Gastroesophageal sphincter (tissue), 4 donors: ENCODE measurements at regions not wholly inside any gene's neighbourhood (a gene's known extent, or its start where the extent isn't known, plus 50 kb on each side); places are given as distances from the start of the nearest gene placed in this dataset.

Experiments used
- ATAC-seq: fragments of 150-250 bp; one replicate; pipeline ENCODE4 v1.9.1; 2016; ENCODE audit warnings: mild to moderate bottlenecking, moderate library complexity
- H3K27ac ChIP-seq, 4 donors: fragments of 200-600 bp; sonication (generic) in 3 of 4; 1 replicate in 3 of 4; 2 replicates in 1 of 4; pipeline ENCODE4 v1.5.1; 2016 to 2019
- H3K27me3 ChIP-seq: fragments of 200-600 bp; sonication (generic); one replicate; pipeline ENCODE4 v1.5.1; 2019
- H3K36me3 ChIP-seq, 2 donors: fragments of 200-600 bp; sonication (generic); one replicate each; pipeline ENCODE4 v1.5.1; 2019; ENCODE audit warnings: control low read depth in 1 of 2
- H3K4me1 ChIP-seq, 3 donors: fragments of 200-600 bp; sonication (generic); 1 replicate in 2 of 3; 2 replicates in 1 of 3; pipeline ENCODE4 v1.5.1; 2016 to 2019; ENCODE audit warnings: control low read depth in 2 of 3
- H3K4me3 ChIP-seq, 2 donors: fragments of 200-600 bp; sonication (generic); one replicate each; pipeline ENCODE4 v1.5.1; 2019; ENCODE audit warnings: mild to moderate bottlenecking in 1 of 2, moderate library complexity in 1 of 2
- H3K9me3 ChIP-seq, 3 donors: fragments of 200-600 bp; sonication (generic); one replicate each; pipeline ENCODE4 v1.5.1; 2017 to 2019; ENCODE audit warnings: control low read depth in 2 of 3
- CTCF ChIP-seq, 4 experiments: fragments of 200-600 bp in 2 of 4; fragments of 450-650 bp in 2 of 4; sonication (generic) in 1 of 4; IDR thresholded peaks; one replicate each; pipeline ENCODE4 v1.5.1; 2017 to 2019; ENCODE audit warnings: antibody characterized with exemption in 4 of 4, mild to moderate bottlenecking in 2 of 4, moderate library complexity in 2 of 4
- EP300 ChIP-seq: sonication (generic); formaldehyde crosslinking; IDR thresholded peaks from one replicate; pipeline ENCODE4 v1.6.1; 2017; ENCODE audit warnings: antibody characterized with exemption, mild to moderate bottlenecking
- POLR2A ChIP-seq, 2 donors: fragments of 450-650 bp; IDR thresholded peaks; one replicate each; pipeline ENCODE4 v1.6.1; 2017; ENCODE audit warnings: antibody characterized with exemption in 2 of 2, mild to moderate bottlenecking in 2 of 2, moderate library complexity in 1 of 2
- POLR2AphosphoS5 ChIP-seq: sonication (generic); formaldehyde crosslinking; IDR thresholded peaks from one replicate; pipeline ENCODE4 v1.6.1; 2017; ENCODE audit warnings: antibody characterized with exemption
- WGBS, 2 donors: methylation state at CpG; one replicate each; pipeline ENCODE4 v1.1.5; 2018; ENCODE audit warnings: low coverage in 1 of 2; 5-methylcytosine and 5-hydroxymethylcytosine counted together

GRCh38 chr4:30973993-30974392, 253.8 kb downstream of the PCDH7 start:
- TF ChIP-seq POLR2AphosphoS5 (no peak), CTCF (IDR thresholded peaks at IDR 0.05) (no peak), EP300 (no peak), POLR2A (IDR thresholded peaks at IDR 0.05) (no peak)
- H3K27me3 ChIP-seq = no peaks in the 10 kb centered on the region
- no peak for ATAC-seq
- no peak overlapping the region for H3K4me3 ChIP-seq
- H3K4me1 ChIP-seq = peaks cover 0 to 19% (median 0%) of the 10 kb centered on the region in 3 donors
- no peaks in the 10 kb centered on the region for H3K9me3 ChIP-seq
- no peak overlapping the region for H3K27ac ChIP-seq
- H3K36me3 ChIP-seq = no peaks in the 10 kb centered on the region

GRCh38 chr4:30979402-30979801, 259.2 kb downstream of the PCDH7 start:
- no peak overlapping the region for H3K27ac ChIP-seq
- no peaks in the 10 kb centered on the region for H3K36me3 ChIP-seq
- WGBS, 2 donors = 81 to 91% methylated on average over 2 of the region's 2 CpGs
- H3K4me1 ChIP-seq = peaks cover 0 to 10% (median 0%) of the 10 kb centered on the region in 3 donors
- H3K9me3 ChIP-seq = no peaks in the 10 kb centered on the region
- TF ChIP-seq EP300 = no peak
- TF ChIP-seq POLR2AphosphoS5 = no peak
- TF ChIP-seq POLR2A (IDR thresholded peaks at IDR 0.05) = no peak
- no peak for TF ChIP-seq CTCF (IDR thresholded peaks at IDR 0.05)
- no peak overlapping the region for H3K4me3 ChIP-seq
- no peaks in the 10 kb centered on the region for H3K27me3 ChIP-seq
- ATAC-seq = no peak

GRCh38 chr4:30989508-30989907, 269.3 kb downstream of the PCDH7 start:
- WGBS, 2 donors = 100% methylated on average over 1 of the region's 1 CpG; no CpG with 5 or more reads in 1 of the 2 donors
- Histone ChIP-seq H3K9me3 (no peaks in the 10 kb centered on the region), H3K27ac (no peak overlapping the region), H3K4me3 (no peak overlapping the region), H3K36me3 (no peaks in the 10 kb centered on the region), H3K27me3 (no peaks in the 10 kb centered on the region), H3K4me1 (peaks cover 0 to 1% (median 0%) of the 10 kb centered on the region in 3 donors)
- TF ChIP-seq CTCF (IDR thresholded peaks at IDR 0.05) (no peak), POLR2AphosphoS5 (no peak), EP300 (no peak), POLR2A (IDR thresholded peaks at IDR 0.05) (no peak)
- ATAC-seq = no peak

- no peak for TF ChIP-seq CTCF (IDR thresholded peaks at IDR 0.05)
- no peak for TF ChIP-seq EP300
- no peak for TF ChIP-seq POLR2AphosphoS5
- TF ChIP-seq POLR2A (IDR thresholded peaks at IDR 0.05) = no peak
- Histone ChIP-seq H3K36me3 (peaks cover 0 to 8% of the 10 kb centered on the region in 2 donors), H3K4me3 (no peak overlapping the region), H3K9me3 (no peaks in the 10 kb centered on the region), H3K27ac (no peak overlapping the region), H3K4me1 (no peaks in the 10 kb centered on the region), H3K27me3 (no peaks in the 10 kb centered on the region)
- 84 to 94% methylated on average over 2 of the region's 2 CpGs for WGBS, 2 donors
- no peak for ATAC-seq
Measured at GRCh38 chr4:30996841-30997240, 276.7 kb downstream of the PCDH7 start.

GRCh38 chr4:31005037-31005436, 284.9 kb downstream of the PCDH7 start:
- no peak overlapping the region for H3K4me3 ChIP-seq
- H3K27me3 ChIP-seq = no peaks in the 10 kb centered on the region
- no peaks in the 10 kb centered on the region for H3K9me3 ChIP-seq
- no peak for ATAC-seq
- no peaks in the 10 kb centered on the region for H3K36me3 ChIP-seq
- H3K27ac ChIP-seq = no peak overlapping the region
- TF ChIP-seq EP300 (no peak), CTCF (IDR thresholded peaks at IDR 0.05) (no peak), POLR2A (IDR thresholded peaks at IDR 0.05) (no peak), POLR2AphosphoS5 (no peak)
- H3K4me1 ChIP-seq = peaks cover 0 to 18% (median 0%) of the 10 kb centered on the region in 3 donors
- WGBS, 2 donors = 76 to 77% methylated on average over 5 of the region's 5 CpGs
